Bronchial epithelial cell (primary cell): ENCODE measurements at regions not wholly inside any gene's neighbourhood (a gene's known extent, or its start where the extent isn't known, plus 50 kb on each side); places are given as distances from the start of the nearest gene placed in this dataset.

Source experiments
- DNase-seq: peaks from one replicate; pipeline ENCODE4 v3.0.0-alpha.2; 2010; ENCODE audit warnings: low read depth
- FAIRE-seq: peaks from 2 replicates; lab custom pipeline; 2011; peaks lifted over from hg19 to GRCh38; lab: Jason Lieb, UNC
- H3K27me3 ChIP-seq: 2 replicates; pipeline ENCODE4 v1.5.1; 2011; ENCODE audit warnings: low read length; ENCODE audit not compliant: control insufficient read depth, insufficient read depth
- H3K36me3 ChIP-seq: 2 replicates; pipeline ENCODE4 v1.5.1; 2011; ENCODE audit warnings: low read length; ENCODE audit not compliant: control insufficient read depth, insufficient read depth
- H3K4me3 ChIP-seq: 2 replicates; pipeline ENCODE4 v1.5.1; 2011; ENCODE audit warnings: mild to moderate bottlenecking, low read depth, low read length, control low read depth
- TF ChIP-seq, protein P1 (sequence below): IDR thresholded peaks from 2 replicates; pipeline ENCODE4 v1.5.1; 2011; ENCODE audit warnings: mild to moderate bottlenecking, moderate library complexity, low read length, control low read depth, inconsistent platforms; ENCODE audit not compliant: insufficient read depth, severe bottlenecking

DNA sequence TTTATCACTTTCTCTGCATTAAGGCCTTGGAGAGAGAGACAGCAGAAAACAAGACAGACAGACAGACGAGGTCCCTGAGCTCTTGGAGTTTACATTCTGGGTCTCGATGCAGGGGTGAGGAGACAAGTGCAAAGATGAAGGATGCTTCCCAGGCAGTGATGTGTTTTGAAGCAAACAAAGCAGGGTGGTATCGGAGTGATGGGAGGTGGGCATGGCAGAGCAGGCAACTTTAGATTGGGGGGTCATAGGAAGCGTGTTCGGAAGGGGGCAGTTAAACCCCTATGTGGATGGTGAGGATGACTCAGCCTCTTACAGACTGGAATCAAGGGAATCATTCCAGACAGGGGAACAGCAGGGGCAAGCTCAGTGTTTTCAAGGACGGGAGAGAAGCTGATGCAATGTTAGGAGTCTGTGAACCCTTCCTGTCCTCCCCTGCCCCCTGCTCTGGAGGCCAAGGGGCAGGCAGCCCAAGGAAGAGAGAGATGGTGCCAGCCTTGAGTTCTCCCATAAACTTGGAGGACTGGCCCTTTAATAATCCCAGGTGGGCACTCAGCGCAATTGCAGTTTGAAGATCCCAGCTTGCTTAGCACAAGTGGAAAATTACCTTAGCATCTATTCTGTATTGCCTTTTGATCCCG is 180.2 kb downstream of the CHST1 start:
- H3K27me3 ChIP-seq: no peaks in the 10 kb centered on the region
- DNase-seq: no peak
- no peak overlapping the region for H3K4me3 ChIP-seq
- TF ChIP-seq, protein P1, sequence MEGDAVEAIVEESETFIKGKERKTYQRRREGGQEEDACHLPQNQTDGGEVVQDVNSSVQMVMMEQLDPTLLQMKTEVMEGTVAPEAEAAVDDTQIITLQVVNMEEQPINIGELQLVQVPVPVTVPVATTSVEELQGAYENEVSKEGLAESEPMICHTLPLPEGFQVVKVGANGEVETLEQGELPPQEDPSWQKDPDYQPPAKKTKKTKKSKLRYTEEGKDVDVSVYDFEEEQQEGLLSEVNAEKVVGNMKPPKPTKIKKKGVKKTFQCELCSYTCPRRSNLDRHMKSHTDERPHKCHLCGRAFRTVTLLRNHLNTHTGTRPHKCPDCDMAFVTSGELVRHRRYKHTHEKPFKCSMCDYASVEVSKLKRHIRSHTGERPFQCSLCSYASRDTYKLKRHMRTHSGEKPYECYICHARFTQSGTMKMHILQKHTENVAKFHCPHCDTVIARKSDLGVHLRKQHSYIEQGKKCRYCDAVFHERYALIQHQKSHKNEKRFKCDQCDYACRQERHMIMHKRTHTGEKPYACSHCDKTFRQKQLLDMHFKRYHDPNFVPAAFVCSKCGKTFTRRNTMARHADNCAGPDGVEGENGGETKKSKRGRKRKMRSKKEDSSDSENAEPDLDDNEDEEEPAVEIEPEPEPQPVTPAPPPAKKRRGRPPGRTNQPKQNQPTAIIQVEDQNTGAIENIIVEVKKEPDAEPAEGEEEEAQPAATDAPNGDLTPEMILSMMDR: no peak
- H3K36me3 ChIP-seq: no peaks in the 10 kb centered on the region
- peak; percentile 93 for FAIRE-seq

DNA sequence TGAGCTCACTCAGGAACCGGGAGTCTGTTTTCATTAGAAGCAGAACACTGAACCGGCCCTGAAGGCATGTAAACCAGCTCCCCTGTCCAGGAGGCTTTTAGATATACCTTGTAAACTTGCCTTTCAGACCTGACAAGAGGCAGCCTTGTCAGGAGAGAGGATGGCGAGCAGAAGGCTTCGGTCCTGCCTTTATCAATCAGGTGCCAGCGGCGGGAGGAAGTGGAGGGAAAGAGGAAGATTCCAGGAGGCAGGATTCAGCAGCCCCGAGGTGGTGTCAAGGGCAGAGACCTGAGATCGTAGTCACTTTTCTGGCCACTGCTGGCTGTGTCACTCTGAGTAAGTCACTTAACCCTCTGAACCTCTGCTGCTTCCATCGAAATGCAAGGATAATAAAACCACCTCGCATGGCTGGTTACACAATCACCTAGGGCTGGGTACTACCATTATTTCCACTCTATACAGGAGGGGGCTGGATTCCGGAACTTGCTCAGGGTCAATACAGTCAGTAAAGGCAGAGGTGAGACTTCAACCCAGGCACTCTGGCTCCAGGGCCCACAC is 181.0 kb downstream of the CHST1 start:
- Histone ChIP-seq H3K4me3 (no peak overlapping the region), H3K36me3 (no peaks in the 10 kb centered on the region), H3K27me3 (no peaks in the 10 kb centered on the region)
- TF ChIP-seq, protein P1: no peak
- FAIRE-seq (no peak), DNase-seq (no peak)

DNA sequence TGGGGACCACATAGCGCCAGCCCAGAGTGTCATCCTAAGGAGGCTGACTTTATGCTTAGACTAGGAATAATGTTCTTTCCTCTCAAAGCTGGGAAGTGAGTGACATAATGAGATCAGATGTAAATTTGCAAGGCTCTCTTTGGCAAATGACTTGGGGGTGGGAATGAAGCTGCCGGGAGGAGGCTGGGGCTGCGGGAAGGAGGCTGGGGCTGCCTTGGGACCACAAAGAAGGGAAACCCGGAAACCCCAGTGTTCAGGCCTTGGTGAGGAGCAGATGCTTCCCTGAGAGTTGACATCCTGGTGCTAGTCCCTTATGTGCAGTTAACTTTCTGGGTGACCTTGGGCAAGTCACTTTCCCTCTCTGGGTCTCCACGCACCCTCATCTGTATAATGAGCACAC is 182.0 kb downstream of the CHST1 start:
- no peak overlapping the region for H3K4me3 ChIP-seq
- FAIRE-seq (no peak), DNase-seq (no peak)
- TF ChIP-seq, protein P1: no peak
- no peaks in the 10 kb centered on the region for H3K27me3 ChIP-seq
- H3K36me3 ChIP-seq: no peaks in the 10 kb centered on the region

DNA sequence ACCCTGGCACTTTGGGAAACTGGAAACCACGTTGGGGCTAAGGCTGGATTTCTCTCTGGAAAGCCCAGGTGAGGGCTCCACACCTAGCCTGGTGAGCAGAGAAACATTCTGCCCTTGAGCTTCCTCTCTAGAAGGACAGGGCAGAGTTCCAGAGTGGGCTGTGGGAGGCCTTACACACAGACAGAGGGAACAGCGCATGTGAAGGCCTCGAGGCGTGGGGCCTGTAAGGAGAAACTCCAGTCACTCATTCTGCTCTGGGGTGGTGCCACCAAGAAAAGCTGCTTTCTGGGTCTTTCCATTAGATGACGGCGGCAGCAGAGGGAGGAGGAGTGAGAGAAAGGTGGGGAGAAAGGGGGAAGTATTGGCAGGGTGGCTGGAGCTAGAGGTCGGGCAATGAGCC is 183.1 kb downstream of the CHST1 start:
- FAIRE-seq (no peak), DNase-seq (no peak)
- H3K27me3 ChIP-seq: no peaks in the 10 kb centered on the region
- no peaks in the 10 kb centered on the region for H3K36me3 ChIP-seq
- no peak overlapping the region for H3K4me3 ChIP-seq
- TF ChIP-seq, protein P1: no peak

DNA sequence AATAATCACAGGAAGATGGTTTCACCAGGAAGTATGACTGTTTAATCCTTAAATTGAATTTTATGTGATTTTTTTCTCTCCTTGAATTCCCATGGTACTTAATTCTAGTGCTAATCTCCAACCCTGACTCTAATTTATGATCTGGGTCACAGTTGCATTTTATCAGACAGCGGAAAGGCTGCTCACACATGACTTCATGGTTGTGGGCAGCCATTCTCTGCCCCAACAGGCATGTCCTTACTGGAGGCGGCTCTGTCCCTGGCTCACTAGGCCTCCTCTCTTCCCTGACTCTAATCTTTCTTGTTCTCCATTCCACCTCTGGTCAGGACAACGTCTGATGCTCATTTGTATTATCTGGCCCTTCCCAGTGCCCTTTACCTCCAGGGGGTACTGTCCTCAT is 184.4 kb downstream of the CHST1 start:
- FAIRE-seq (no peak), DNase-seq (no peak)
- TF ChIP-seq, protein P1: no peak
- H3K36me3 ChIP-seq: no peaks in the 10 kb centered on the region
- H3K27me3 ChIP-seq: no peaks in the 10 kb centered on the region
- no peak overlapping the region for H3K4me3 ChIP-seq

DNA sequence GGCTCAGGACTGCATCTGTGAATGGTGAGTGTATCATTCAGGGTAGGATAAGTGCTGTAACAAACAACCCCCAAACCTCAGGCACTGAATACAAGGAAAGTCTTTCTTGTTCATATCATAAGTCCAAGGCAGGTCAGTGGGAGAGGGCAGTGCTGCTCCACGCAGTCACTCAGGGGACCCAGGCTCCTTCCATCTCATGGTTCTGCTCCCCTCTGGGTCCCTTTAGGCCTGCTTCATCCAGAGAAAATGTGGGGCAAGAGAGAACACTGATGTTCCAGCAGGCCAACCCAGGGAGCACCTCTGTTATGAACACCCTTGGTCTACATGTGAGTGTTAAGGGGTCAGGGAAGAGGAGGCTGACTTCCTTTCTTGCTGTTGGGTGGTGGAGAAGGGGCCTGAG is 187.8 kb downstream of the CHST1 start:
- no peak overlapping the region for H3K4me3 ChIP-seq
- TF ChIP-seq, protein P1: no peak
- peak; percentile 84 for FAIRE-seq
- no peaks in the 10 kb centered on the region for H3K36me3 ChIP-seq
- no peaks in the 10 kb centered on the region for H3K27me3 ChIP-seq
- DNase-seq: no peak
